Prostate gland (tissue), 2 donors: ENCODE measurements at regions not wholly inside any gene's neighbourhood (a gene's known extent, or its start where the extent isn't known, plus 50 kb on each side); places are given as distances from the start of the nearest gene placed in this dataset.

ENCODE experiments used
- CTCF ChIP-seq, 4 experiments: fragments of 200-600 bp in 2 of 4; fragments of 450-650 bp in 2 of 4; sonication (generic) in 2 of 4; IDR thresholded peaks; 1 replicate in 3 of 4; 2 replicates in 1 of 4; pipeline ENCODE4 v1.5.1; 2016 to 2019; ENCODE audit warnings: antibody characterized with exemption in 4 of 4, mild to moderate bottlenecking in 2 of 4, moderate library complexity in 2 of 4
- POLR2AphosphoS5 ChIP-seq: sonication (generic); formaldehyde crosslinking; IDR thresholded peaks from one replicate; pipeline ENCODE4 v1.6.1; 2017; ENCODE audit warnings: antibody characterized with exemption

GRCh38 chr1:38741341-38741740, 118.2 kb downstream of the RRAGC start:
- TF ChIP-seq CTCF (IDR thresholded peaks at IDR 0.05) (no peak), POLR2AphosphoS5 (no peak)
